ENCODE measurements at regions not wholly inside any gene's neighbourhood (a gene's known extent, or its start where the extent isn't known, plus 50 kb on each side); places are given as distances from the start of the nearest gene placed in this dataset.
A peak's percentile ranks its signal among the peaks of the same experiment; 100 is the strongest.
"Not testable (repeated sequence)": the region's sequence is repeated elsewhere in the genome, so short reads cannot be mapped to it uniquely, and the experiment has no call there.

DNA sequence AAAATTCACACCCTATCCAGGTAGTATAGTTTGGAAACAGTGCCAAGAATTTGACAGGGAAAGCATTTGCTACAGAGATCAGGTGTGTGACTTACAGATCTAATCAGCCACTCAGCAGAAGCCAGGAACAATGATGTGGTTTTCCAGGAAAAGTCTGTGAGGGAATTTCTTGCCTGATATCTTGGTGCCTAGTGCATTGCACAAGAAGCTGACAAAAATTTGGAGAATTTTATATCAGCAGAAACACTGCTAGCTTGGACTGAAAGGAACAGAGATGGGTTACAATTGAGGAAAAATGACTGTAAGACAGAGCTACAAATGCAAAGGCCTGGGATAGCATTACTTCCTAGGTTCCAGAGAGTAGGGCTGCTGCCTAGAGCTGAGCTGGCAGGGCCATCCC lies 658.1 kb upstream of the CHD1 start:
- no peak for DNase-seq

DNA sequence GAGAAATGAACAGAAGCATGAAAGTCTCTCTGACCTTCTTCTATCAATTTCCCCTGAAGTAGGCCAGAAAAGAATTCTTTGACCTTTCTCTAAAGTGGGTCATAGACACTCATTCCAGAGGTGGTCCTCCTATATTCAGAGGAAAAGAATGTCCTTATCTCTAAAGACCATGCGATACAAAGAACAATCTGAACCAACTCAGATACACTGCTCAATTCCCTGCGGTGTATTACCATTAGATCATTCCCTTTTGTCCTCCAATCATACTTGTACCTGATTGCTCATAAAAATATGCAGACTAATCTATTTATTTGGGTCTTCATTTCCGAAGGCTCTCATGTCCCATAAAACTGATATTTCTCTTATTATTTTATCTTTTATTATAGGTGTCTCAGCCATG lies 652.4 kb upstream of the CHD1 start:
- DNase-seq = not testable (repeated sequence)

DNA sequence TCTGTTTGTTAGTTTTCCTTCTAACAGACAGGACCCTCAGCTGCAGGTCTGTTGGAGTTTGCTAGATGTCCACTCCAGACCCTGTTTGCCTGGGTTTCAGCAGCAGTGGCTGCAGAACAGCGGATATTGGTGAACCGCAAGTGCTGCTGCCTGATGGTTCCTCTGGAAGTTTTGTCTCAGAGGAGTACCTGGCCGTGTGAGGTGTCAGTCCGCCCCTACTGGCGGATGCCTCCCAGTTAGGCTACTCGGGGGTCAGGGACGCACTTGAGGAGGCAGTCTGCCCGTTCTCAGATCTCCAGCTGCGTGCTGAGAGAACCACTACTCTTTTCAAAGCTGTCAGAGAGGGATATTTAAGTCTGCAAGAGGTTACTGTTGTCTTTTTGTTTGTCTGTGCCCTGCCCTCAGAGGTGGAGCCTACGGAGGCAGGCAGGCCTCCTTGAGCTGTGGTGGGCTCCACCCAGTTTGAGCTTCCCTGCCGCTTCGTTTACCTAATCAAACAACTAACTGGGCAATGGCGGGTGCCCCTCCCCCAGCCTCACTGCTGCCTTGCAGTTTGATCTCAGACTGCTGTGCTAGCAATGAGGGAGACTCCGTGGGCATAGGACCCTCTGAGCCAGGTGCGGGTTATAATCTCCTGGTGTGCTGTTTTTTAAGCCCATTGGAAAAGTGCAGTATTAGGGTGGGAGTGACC lies 634.3 kb upstream of the CHD1 start:
- DNase-seq = not testable (repeated sequence)

DNA sequence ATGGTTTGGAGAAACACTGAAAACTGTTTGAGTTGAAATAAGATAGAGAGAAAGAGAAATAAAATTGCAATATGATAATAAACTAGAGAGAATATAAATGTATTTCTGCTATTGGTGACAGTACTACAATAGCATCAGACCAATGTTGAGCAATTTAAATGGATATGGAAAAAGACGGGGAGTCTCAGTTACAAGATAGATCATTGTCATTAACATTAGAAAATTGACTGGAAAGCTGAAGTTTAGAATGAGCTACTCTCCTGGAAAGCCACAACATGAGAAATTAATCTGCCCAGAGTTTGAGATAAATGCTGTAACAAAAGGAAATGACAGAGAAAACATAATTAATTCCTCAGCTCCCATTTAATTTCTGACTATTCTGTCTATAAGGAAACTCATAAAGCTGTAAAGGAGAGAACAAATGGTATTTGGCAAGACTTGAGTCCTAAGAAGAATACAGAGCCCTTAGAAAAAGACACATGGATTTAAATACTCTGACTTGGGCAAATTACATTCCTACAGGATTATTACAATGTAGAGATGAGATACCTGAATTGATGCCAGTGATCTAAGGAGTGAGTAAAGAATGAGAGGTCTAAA lies 624.5 kb upstream of the CHD1 start:
- DNase-seq = no peak

DNA sequence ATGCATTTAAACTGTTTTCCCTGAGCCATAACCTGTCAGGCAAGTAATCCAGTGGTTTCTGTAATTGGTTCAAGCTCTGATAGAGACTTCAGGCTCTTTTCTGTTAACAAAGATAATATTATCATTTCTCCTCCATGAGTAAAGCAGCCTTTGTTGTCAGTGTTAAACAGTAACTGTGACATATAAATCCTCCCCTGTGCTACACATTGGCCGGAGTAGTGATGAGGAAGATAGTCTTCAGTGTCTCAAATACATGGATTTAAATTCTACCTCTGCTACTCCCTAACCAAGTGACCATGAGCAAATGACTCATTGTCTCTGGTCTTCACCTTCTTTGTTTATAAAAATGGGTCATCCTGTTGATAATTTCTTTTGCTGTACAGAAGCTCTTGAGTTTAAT lies 615.5 kb upstream of the CHD1 start:
- DNase-seq = no peak

DNA sequence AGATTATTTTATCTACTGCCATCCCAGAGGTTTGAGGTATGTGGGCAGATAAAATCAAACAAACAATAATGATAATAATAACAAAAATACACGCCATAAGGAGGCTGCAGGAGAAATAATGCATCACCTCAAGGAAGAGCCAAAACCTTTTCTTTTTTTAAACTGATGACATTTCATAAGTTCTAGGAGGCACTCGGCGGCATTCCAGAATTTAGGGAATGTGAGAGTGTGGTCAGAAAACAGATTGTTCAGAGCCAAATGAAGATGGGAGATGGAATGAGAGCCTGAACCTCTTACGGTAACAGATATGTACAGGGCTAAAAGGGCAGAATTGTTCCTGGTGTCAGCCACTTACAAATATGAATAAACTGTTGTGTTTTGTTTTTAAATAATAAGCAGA lies 615.0 kb upstream of the CHD1 start:
- DNase-seq = no peak

DNA sequence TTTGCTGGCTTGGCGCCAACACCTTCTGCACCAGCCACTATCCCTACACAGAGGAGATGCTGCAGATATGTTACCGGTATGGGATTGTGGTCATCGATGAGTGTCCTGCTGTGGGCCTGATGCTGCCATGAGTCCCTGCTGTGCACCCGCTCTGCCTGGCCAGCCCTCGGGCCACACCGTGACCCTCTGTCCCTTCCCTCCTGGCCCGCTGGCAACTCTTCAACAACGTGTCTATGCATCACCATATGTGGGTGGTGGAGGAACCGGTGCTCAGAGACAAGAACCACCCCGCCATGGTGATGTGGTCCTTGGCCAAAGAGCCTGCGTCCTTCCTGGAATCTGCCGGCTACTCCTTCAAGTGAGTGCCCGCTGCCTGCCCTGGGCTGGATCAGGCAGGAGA lies 605.4 kb upstream of the CHD1 start:
- not testable (repeated sequence) for DNase-seq

DNA sequence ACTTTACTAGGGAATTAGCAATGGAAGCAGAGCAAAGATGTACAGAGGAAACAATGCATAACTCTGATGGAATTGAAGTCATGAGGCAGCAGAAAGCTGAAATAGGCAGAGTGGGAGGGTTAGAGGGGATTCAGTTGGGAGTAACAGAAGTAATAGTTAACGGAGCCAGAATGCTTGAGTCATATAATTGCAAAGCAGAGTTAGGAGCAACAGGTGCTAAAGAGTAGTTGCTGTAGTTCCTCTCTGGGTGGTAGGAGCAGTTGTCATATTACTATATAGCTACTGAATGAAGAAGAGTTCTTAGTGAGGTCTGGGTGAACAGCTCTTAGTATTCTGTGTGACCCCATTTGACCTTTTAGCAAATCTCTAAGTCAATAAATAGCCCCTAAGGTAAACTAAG lies 592.9 kb upstream of the CHD1 start:
- not testable (repeated sequence) for DNase-seq

DNA sequence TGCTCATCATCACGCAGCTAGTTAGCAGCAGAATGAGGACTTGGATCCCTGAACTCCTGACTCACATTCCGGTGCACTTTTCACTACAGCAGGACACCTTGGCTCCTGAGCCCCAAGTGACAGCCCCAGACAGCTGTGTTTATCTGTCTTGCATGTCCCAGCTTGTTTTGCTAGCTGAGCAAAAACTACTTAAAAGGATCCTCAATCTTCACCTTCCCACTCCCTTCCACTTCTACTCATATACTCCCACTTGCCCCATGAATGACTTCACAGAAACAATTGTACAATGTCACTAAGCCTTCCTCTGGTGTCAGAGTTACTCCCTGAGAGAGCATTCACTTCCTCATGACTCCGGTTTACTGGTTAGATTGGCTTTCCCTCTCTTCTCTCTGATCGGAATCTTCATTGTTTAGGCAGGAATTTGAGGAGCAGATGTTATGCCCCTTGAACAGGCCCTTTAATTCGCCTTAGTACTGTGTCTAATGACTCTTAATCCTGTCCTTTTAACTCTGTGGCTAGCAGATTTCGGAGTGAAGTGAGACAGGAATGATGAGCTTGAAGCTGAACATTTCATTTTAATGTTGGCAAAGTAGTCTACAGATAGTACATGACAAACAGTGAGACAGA lies 587.2 kb upstream of the CHD1 start:
- DNase-seq = peak; percentile 19

DNA sequence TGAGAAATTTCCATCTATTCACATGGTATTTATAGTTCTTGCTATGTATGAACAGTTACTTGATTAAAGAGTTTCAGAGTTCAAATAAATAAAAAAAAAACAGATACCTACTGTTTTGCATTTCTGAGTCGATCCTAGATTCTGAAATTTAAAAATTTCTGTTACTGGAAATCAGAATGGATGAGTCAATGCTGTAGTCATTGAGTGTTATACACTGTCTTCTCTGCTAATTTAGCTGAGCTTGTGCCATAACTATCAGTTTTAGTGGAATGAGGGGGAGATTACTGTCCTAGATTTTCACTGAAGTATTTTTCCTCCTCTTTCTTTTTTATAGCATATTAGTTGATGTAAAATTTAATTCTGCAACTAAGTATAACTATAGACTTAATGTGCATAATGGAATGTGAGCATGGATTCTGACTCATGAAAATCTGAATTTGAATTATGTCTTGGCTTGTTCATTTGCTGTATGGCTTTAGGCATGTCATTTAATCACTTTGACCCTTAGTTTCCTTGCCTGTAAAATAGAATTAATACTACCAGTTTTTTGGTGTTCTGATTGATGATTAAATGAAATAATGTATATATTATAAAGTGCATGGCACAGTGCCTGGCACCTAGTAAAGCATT lies 581.5 kb upstream of the CHD1 start:
- DNase-seq = not testable (repeated sequence)

DNA sequence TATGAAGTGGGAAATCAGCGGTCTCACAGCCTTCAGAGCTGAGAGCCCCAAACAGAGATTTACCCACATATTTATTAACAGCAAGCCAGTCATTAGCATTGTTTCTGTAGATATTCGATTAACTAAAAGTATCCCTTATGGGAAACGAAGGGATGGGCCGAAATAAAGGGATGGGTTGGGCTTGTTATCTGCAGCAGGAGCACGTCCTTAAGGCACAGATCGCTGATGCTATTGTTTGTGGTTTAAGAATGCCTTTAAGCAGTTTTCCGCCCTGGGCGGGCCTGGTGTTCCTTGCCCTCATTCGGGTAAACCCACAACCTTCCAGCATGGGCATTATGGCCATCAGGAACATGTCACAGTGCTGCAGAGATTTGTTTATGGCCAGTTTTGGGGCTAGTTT lies 580.3 kb upstream of the CHD1 start:
- not testable (repeated sequence) for DNase-seq

DNA sequence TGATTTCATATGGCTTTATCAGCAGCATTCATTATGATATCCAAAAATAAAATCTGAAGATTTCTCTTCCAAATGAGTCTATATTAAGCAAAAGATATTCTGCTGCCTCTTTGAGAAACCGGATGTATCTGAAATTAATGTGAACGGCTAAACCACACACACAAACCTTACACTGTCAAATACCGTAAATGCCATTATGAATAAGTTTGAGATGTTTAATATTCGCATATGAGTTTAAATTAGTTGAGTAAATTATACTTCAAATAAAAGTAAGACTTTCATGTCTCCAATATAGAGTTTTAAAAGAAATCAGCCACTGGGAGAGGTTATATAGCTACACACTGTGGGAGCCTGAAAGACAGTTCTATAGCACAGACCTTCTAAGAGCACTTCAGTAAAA lies 566.6 kb upstream of the CHD1 start:
- not testable (repeated sequence) for DNase-seq

DNA sequence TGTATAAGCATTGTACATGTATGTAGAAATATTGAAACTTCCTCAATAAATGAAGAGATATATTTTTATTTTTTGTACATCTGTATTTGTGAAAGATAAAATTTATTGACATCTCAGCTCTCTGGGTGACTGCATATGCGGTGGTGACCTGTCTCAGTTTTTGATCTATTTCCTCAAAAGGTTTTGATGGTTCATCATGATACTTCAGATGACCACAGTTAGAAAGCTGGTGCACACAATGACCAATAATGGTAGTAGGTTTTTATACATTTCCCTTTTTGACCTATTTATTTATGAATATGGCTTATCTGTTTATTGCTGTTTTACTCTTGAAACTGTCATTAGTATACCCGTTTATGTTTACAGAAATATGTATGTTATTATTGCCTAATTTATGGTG lies 549.6 kb upstream of the CHD1 start:
- DNase-seq = not testable (repeated sequence)

DNA sequence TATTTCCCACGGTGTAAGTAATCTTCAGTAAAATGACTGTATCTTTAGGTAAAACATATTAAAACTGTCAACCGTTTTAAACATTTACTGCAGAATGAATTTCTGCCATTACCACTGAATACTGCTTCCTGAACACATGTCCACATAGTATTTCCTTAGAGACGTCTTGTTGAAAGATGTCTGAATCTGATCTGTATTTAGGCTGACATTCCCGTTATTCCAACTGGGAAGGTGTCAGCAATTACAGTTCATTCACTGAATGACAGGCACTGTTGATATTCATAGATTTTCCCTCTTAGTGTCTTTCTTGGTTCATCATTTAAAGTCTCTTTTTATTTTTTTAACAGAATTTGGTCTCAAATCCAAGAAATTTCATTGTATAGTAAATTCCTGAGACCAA lies 544.5 kb upstream of the CHD1 start:
- DNase-seq = not testable (repeated sequence)

DNA sequence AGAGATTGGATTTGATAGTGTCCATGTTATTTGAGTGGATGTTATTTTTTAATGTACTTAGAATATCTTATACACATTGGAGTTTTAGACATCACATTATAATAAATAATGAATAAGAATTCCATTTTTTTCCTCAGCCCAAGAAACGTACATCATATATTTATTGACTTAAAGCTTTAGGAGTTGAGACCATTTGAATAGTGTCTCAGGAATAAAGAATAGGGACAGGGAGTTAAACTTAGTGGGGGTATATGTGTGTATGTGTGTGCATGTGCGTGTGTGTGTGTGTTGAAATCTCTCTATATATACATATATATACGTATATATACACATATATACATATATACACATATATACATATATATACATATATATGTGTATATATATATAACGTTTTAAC lies 542.9 kb upstream of the CHD1 start:
- DNase-seq = not testable (repeated sequence)

DNA sequence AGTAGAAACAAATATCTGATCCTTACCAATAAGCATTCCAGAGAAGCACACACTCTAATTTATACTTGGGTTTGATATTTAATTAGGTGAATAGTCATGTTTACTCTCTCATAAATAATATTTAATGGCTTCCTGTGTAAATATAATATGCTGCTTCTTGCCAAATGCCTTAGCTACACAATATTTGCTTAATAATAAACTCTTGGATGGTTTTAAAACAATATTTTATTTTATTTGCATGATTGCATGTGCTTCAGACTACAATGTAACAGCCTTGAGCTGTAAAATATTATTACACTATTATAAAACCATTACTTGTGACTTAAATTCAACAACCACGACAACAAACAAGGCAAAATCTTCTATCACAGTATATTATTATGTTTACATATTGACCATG lies 542.4 kb upstream of the CHD1 start:
- DNase-seq = not testable (repeated sequence)

DNA sequence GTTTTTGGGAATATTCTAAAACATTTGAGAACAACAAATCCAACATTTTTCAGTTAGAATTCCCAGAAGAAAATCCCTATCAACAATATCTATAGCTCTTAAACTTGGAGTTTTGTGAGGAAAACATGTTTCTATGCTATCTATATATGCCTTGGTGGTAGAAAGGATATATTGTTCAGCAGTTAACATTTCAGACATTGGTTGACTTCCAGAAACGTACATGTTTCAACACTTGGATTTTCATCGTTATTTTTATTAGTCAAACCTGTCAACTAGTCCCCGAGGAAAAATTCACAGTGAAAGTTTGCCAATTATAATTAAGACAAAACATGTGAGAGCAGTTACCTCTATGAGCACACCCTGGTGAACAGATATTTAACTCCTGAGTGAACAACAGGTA lies 541.8 kb upstream of the CHD1 start:
- not testable (repeated sequence) for DNase-seq

DNA sequence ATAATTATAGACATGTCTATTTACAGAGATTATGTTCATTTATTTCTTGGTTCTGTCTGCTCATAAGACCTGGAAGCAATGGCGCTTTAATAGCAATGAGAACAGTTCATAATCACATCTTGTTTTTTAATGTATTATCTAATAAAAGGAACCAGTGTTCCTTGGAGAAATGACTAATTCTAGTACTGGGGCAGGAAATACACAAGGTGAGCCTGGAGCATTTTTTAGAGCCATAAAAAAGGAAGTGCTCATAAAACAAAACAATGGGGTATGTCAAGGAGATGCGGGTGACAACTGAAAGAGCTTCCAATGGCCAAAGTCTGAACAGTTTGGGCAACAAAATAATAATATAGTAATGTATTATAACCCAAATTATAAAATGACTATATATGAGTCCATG lies 531.9 kb upstream of the CHD1 start:
- DNase-seq = no peak

DNA sequence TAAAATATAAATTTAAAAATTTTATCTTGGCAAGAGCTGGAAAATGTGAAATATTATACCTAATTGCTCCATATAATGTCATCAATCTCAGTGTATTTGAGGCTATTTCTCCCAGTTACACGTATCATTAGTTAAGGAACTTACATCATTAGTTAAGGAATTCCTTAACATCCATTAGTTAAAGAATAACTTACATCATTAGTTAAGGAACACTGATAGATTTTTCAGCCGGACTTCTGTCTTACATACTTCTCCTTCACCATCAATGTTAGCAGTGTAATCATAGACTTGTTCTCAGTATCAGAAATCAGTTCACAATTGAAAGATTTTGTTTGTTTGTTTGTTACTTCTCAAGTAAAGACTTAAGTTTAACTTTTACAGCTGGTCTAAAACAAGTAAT lies 524.4 kb upstream of the CHD1 start:
- no peak for DNase-seq

DNA sequence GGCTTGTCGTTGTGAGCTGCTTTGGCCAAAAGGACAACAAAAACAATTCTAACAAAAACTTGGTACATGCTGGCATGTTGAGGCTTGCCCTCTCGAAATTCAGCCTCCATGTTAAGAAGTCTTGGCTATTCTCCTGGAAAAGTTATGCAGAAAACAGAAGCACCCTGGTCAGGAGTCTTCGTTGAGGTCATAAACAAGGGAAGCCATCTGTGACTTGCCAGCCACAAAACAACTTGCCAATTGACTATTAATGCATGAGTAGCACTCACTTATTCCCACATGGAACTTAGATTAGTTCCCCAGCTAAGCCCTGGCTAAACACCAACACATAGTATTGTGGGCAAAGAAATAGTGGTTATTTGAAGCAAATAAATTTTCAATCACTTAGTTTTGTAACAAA lies 521.0 kb upstream of the CHD1 start:
- DNase-seq = no peak

DNA sequence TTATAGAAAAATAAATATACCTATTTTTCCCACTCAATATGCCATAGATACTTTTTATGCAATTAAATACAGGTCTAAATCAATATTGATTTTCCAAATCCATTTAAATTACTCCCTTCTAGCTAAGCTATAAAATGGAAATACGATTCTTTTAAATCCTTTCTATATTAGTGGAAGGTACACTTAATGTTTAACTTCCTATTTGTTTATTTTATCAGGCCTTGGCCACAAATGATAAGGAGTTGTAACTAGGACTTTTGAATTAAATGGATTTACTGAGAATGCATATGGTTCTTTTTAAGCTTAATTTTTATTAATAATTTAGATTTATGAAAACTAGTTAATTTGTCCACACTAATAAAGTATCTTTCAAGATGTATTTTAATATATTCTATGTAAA lies 517.0 kb upstream of the CHD1 start:
- DNase-seq = no peak

DNA sequence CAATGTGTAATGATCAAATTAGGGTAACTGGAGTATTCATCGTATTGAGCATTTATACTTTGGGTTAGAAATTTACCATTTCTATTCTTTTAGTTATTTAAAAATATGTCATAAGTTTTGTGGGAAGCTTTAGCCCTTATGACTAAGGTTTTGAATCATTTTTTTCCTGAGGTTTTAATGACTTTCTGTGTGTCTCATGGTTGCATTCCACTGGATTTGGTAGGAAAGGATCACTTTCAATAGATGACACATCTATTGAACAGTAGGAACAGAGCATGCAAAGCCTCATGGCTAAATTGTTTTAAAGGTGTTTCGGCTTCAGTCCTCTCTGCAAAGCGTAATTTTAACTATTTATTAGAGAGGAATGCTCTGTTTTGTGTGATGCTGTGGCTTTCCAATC lies 512.4 kb upstream of the CHD1 start:
- DNase-seq = no peak

DNA sequence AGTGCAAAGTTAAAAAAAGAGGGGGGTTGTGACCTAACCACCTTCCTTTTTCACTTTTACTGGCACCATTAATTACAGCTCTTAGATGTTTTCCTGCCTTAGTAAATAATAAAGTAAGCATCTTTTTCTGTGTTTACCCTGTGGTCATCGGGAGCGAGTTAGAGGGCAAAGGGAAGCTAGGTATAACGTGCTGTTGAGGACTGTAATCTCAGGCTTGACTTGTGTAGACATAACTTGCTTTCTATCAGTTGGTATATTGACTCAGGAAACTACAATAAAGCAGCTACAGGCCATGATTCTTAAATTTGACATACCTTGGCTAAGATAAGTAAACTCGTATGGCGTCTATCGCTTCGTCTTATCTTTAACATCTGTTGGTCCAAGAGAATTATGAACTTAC lies 509.8 kb upstream of the CHD1 start:
- DNase-seq = no peak
